A673 (cell line): ENCODE measurements at regions not wholly inside any gene's neighbourhood (a gene's known extent, or its start where the extent isn't known, plus 50 kb on each side); places are given as distances from the start of the nearest gene placed in this dataset.

Experiments
- EZH2 ChIP-seq: fragments of 200-600 bp; sonication (generic); IDR thresholded peaks from 2 replicates; pipeline ENCODE4 v1.6.1; 2017; ENCODE audit warnings: borderline replicate concordance, low read depth, mild to moderate bottlenecking, mixed read lengths, antibody characterized with exemption, low read length; ENCODE audit not compliant: poor library complexity, severe bottlenecking
- TF ChIP-seq, protein P1 (sequence below): fragments of 300-800, 200-600 bp; sonication (generic); conservative IDR thresholded peaks from 2 replicates; pipeline ENCODE4 v1.5.1; 2017; ENCODE audit warnings: low read depth, mild to moderate bottlenecking, antibody characterized with exemption, low read length, moderate library complexity, mixed read lengths

DNA sequence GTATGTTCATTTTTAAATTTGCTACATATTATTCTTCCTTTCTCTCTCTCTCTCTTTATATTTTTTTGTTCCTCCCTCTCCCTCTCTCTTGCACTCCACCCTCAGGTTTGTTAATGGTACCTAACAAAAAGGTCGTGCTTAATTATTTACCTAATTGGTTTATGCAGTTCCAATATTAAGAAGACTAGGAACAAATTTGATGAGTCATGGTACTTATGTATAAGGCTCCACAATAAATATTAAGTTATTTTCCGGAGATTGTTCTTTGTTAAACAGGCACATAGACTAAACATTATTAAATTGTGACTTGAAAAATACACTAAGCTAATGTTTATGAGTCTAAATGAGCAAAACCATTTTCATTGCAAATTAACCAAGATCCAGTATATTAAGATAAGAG lies 1200.8 kb upstream of the ALCAM start:
- TF ChIP-seq, protein P1, sequence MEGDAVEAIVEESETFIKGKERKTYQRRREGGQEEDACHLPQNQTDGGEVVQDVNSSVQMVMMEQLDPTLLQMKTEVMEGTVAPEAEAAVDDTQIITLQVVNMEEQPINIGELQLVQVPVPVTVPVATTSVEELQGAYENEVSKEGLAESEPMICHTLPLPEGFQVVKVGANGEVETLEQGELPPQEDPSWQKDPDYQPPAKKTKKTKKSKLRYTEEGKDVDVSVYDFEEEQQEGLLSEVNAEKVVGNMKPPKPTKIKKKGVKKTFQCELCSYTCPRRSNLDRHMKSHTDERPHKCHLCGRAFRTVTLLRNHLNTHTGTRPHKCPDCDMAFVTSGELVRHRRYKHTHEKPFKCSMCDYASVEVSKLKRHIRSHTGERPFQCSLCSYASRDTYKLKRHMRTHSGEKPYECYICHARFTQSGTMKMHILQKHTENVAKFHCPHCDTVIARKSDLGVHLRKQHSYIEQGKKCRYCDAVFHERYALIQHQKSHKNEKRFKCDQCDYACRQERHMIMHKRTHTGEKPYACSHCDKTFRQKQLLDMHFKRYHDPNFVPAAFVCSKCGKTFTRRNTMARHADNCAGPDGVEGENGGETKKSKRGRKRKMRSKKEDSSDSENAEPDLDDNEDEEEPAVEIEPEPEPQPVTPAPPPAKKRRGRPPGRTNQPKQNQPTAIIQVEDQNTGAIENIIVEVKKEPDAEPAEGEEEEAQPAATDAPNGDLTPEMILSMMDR, result no peak
- TF ChIP-seq EZH2, result no peak
